PC-9 (cell line): ENCODE measurements at regions not wholly inside any gene's neighbourhood (a gene's known extent, or its start where the extent isn't known, plus 50 kb on each side); places are given as distances from the start of the nearest gene placed in this dataset.

Experiments
- BruUV-seq: library from RNA; stranded (reverse); fragments of 400-500 nt; replicated peaks from 2 replicates; lab custom pipeline; 2021; lab: Mats Ljungman, UMichigan
- CTCF ChIA-PET: fragments of 300-600 bp; sonication (Branson Sonifier 250); formaldehyde crosslinking; loops from one replicate; lab custom pipeline; 2022; ENCODE audit warnings: antibody characterized with exemption; lab: Charles Lee
- POLR2A ChIA-PET: fragments of 300-600 bp; sonication (Branson Sonifier 250); formaldehyde crosslinking; loops from one replicate; lab custom pipeline; 2022; ENCODE audit warnings: antibody characterized with exemption; ENCODE audit not compliant: unreplicated experiment; lab: Charles Lee
- DNase-seq, 2 experiments: peaks; one replicate each; pipeline versions ENCODE4 v3.0.0 to v3.0.0-alpha.2; 2015 to 2022; ENCODE audit warnings: mixed read lengths in 1 of 2
- H2AFZ ChIP-seq: fragments of 200-600 bp; sonication (generic); 2 replicates; pipeline ENCODE4 v1.8.1; 2017; ENCODE audit warnings: antibody characterized with exemption
- H3F3A ChIP-seq: fragments of 200-600 bp; sonication (generic); 2 replicates; pipeline ENCODE4 v1.8.1; 2017; ENCODE audit warnings: antibody characterized with exemption, mild to moderate bottlenecking, low read depth; ENCODE audit not compliant: insufficient read depth
- H3K27ac ChIP-seq: fragments of 200-600 bp; sonication (generic); 2 replicates; pipeline ENCODE4 v1.6.1; 2016; ENCODE audit warnings: mixed run types
- H3K27me3 ChIP-seq: fragments of 200-600 bp; sonication (generic); 2 replicates; pipeline ENCODE4 v1.6.1; 2016; ENCODE audit warnings: low read depth, mixed run types; ENCODE audit not compliant: insufficient read depth
- H3K36me3 ChIP-seq: fragments of 200-600 bp; sonication (generic); 2 replicates; pipeline ENCODE4 v1.6.1; 2016; ENCODE audit warnings: low read depth, mixed run types
- H3K4me1 ChIP-seq: fragments of 200-600 bp; sonication (generic); replicated peaks from 2 replicates; pipeline ENCODE4 v1.6.1; 2016; ENCODE audit warnings: mixed run types; ENCODE audit not compliant: insufficient read depth
- H3K4me2 ChIP-seq: fragments of 200-600 bp; sonication (generic); 2 replicates; pipeline ENCODE4 v1.6.1; 2017; ENCODE audit warnings: mixed run types
- H3K4me3 ChIP-seq: fragments of 200-600 bp; sonication (generic); 2 replicates; pipeline ENCODE4 v1.6.1; 2016; ENCODE audit warnings: mixed run types
- H3K79me2 ChIP-seq: fragments of 200-600 bp; sonication (generic); 2 replicates; pipeline ENCODE4 v1.6.1; 2017; ENCODE audit warnings: low read depth, mixed run types
- H3K9me2 ChIP-seq: fragments of 200-600 bp; sonication (generic); 2 replicates; pipeline ENCODE4 v1.8.1; 2017; ENCODE audit warnings: mild to moderate bottlenecking; ENCODE audit not compliant: insufficient read depth
- H3K9me3 ChIP-seq: fragments of 200-600 bp; sonication (generic); 2 replicates; pipeline ENCODE4 v1.8.1; 2016; ENCODE audit warnings: low read depth; ENCODE audit not compliant: insufficient read depth
- H4K20me1 ChIP-seq: fragments of 200-600 bp; sonication (generic); 2 replicates; pipeline ENCODE4 v1.8.1; 2017; ENCODE audit not compliant: insufficient read depth
- CTCF ChIP-seq: fragments of 200-600 bp; sonication (generic); conservative IDR thresholded peaks from 2 replicates; pipeline ENCODE4 v1.6.1; 2017; ENCODE audit warnings: mixed run types, antibody characterized with exemption, mild to moderate bottlenecking, moderate library complexity
- EZH2 ChIP-seq: fragments of 200-600 bp; sonication (generic); IDR thresholded peaks from 2 replicates; pipeline ENCODE4 v1.8.0; 2017; ENCODE audit warnings: antibody characterized with exemption, low read depth
- intact Hi-C: fragments of 100-400 bp; cut with micrococcal nuclease; formaldehyde crosslinking; loops from one replicate; pipeline ENCODE4 v1.10.0; 2022; ENCODE audit not compliant: unreplicated experiment

- no peak overlapping the region for H2AFZ ChIP-seq
- BruUV-seq: no TSS peak
Observed at GRCh38 chr7:98713165-98713810, 96.2 kb downstream of the NPTX2 start.

GRCh38 chr7:98719396-98719795 is 102.3 kb downstream of the NPTX2 start:
- DNase-seq: peak in 1 of 2 experiments; percentile 39
- TF ChIP-seq CTCF (no peak), EZH2 (no peak)
- intact Hi-C loops: no loop called here

More at GRCh38 chr7:98713165-98713810, 96.2 kb downstream of the NPTX2 start:
- Histone ChIP-seq H4K20me1 (no peaks in the 10 kb centered on the region; the same call in 1 of the 2 replicates), H3K4me2 (no peak overlapping the region), H3K27ac (no peak overlapping the region), H3K9me2 (no peaks in the 10 kb centered on the region), H3K9me3 (no peaks in the 10 kb centered on the region), H3K79me2 (no peaks in the 10 kb centered on the region), H3K36me3 (no peaks in the 10 kb centered on the region), H3F3A (no peaks in the 10 kb centered on the region), H3K27me3 (peaks cover 73% of the 10 kb centered on the region), H3K4me3 (no peak overlapping the region), H3K4me1 (no peaks in the 10 kb centered on the region)
- ChIA-PET POLR2A (no interaction called here), CTCF (no interaction called here)
- TF ChIP-seq EZH2: no peak
- TF ChIP-seq CTCF: no peak
- intact Hi-C loops: no loop called here
- DNase-seq: no peak

GRCh38 chr7:98722402-98722801 is 105.3 kb downstream of the NPTX2 start:
- Histone ChIP-seq H4K20me1 (no peaks in the 10 kb centered on the region), H3K9me2 (no peaks in the 10 kb centered on the region), H3K36me3 (no peaks in the 10 kb centered on the region), H3K27me3 (peaks cover 61% of the 10 kb centered on the region), H3K4me1 (no peaks in the 10 kb centered on the region), H3K79me2 (no peaks in the 10 kb centered on the region), H3K4me2 (no peak overlapping the region), H3F3A (no peaks in the 10 kb centered on the region), H3K27ac (no peak overlapping the region), H3K9me3 (no peaks in the 10 kb centered on the region), H3K4me3 (no peak overlapping the region), H2AFZ (no peak overlapping the region)
- intact Hi-C loops: no loop called here
- no TSS peak for BruUV-seq
- TF ChIP-seq CTCF: no peak
- no peak for TF ChIP-seq EZH2
- ChIA-PET POLR2A (no interaction called here), CTCF (no interaction called here)
- DNase-seq: no peak

More at GRCh38 chr7:98719396-98719795, 102.3 kb downstream of the NPTX2 start:
- H3K27ac ChIP-seq: no peak overlapping the region
- H3K4me1 ChIP-seq: no peaks in the 10 kb centered on the region
- H3K27me3 ChIP-seq: peaks cover 60% of the 10 kb centered on the region
- BruUV-seq: no TSS peak
- no peak overlapping the region for H3K4me2 ChIP-seq
- no peak overlapping the region for H3K4me3 ChIP-seq
- H3F3A ChIP-seq: no peaks in the 10 kb centered on the region
- no peaks in the 10 kb centered on the region; the same call in 1 of the 2 replicates for H4K20me1 ChIP-seq
- no peaks in the 10 kb centered on the region for H3K36me3 ChIP-seq
- no peaks in the 10 kb centered on the region for H3K9me3 ChIP-seq
- no peaks in the 10 kb centered on the region for H3K9me2 ChIP-seq
- no peaks in the 10 kb centered on the region for H3K79me2 ChIP-seq
- H2AFZ ChIP-seq: no peak overlapping the region
- ChIA-PET POLR2A (no interaction called here), CTCF (no interaction called here)
